ENCODE measurements at regions not wholly inside any gene's neighbourhood (a gene's known extent, or its start where the extent isn't known, plus 50 kb on each side); places are given as distances from the start of the nearest gene placed in this dataset.

GRCh38 chr1:238982736-238983135 is 403.6 kb upstream of the CHRM3 start:
- TF ChIP-seq CTCF (IDR thresholded peaks at IDR 0.05) (no peak), EZH2 (IDR thresholded peaks at IDR 0.05; ENCODE audit: borderline replicate concordance, insufficient read depth, low read depth, low read length, poor library complexity, severe bottlenecking) (no peak)

Measured in B cell (primary cell).